RWPE2 (cell line): ENCODE measurements at regions not wholly inside any gene's neighbourhood (a gene's known extent, or its start where the extent isn't known, plus 50 kb on each side); places are given as distances from the start of the nearest gene placed in this dataset.

Source experiments
- ATAC-seq: fragments of 200-7000 bp; cut with Tn5 transposase; 3 replicates; pipeline ENCODE4 v1.9.1; 2021; ENCODE audit warnings: low read depth
- DNase-seq: peaks from one replicate; pipeline ENCODE4 v3.0.0-alpha.2; 2020; ENCODE audit warnings: low spot score
- H3K27ac ChIP-seq: fragments of 450-650 bp; 2 replicates; pipeline ENCODE4 v1.5.1; 2017; ENCODE audit warnings: mild to moderate bottlenecking; ENCODE audit not compliant: poor library complexity, severe bottlenecking
- H3K27me3 ChIP-seq: fragments of 250-450 bp; sonication (Bioruptor Pico); 2 replicates; pipeline ENCODE4 v1.5.1; 2021; ENCODE audit warnings: mild to moderate bottlenecking, moderate library complexity; ENCODE audit not compliant: insufficient read depth, poor library complexity, severe bottlenecking
- H3K36me3 ChIP-seq: fragments of 250-450 bp; sonication (Bioruptor Pico); 2 replicates; pipeline ENCODE4 v1.5.1; 2020; ENCODE audit warnings: low read depth, mild to moderate bottlenecking, moderate library complexity
- H3K4me1 ChIP-seq: fragments of 250-450 bp; sonication (Bioruptor Pico); 2 replicates; pipeline ENCODE4 v1.5.1; 2021; ENCODE audit warnings: mild to moderate bottlenecking, moderate library complexity; ENCODE audit not compliant: insufficient read depth, poor library complexity, severe bottlenecking
- H3K4me3 ChIP-seq: fragments of 250-450 bp; sonication (Bioruptor Pico); 2 replicates; pipeline ENCODE4 v1.5.1; 2021; ENCODE audit warnings: mild to moderate bottlenecking, moderate library complexity; ENCODE audit not compliant: severe bottlenecking
- H3K9me3 ChIP-seq: fragments of 250-450 bp; sonication (Bioruptor Pico); 2 replicates; pipeline ENCODE4 v1.5.1; 2021; ENCODE audit warnings: mild to moderate bottlenecking, moderate library complexity; ENCODE audit not compliant: severe bottlenecking
- CTCF ChIP-seq: fragments of 450-650 bp; IDR thresholded peaks from one replicate; pipeline ENCODE4 v1.5.1; 2017; ENCODE audit warnings: mild to moderate bottlenecking, moderate library complexity; ENCODE audit not compliant: poor library complexity, severe bottlenecking

GRCh38 chrX:107507744-107508117 is 58.3 kb downstream of the FRMPD3 start:
- H3K4me3 ChIP-seq = no peak overlapping the region

GRCh38 chrX:107508925-107509324 is 59.5 kb downstream of the FRMPD3 start:
- H3K9me3 ChIP-seq = no peaks in the 10 kb centered on the region
- H3K36me3 ChIP-seq = no peaks in the 10 kb centered on the region
- ATAC-seq (no peak), DNase-seq (no peak)
- H3K27ac ChIP-seq = no peak overlapping the region
- no peaks in the 10 kb centered on the region for H3K4me1 ChIP-seq
- TF ChIP-seq CTCF = no peak
- peaks cover 32% of the 10 kb centered on the region for H3K27me3 ChIP-seq
- H3K4me3 ChIP-seq = no peak overlapping the region

More at GRCh38 chrX:107507744-107508117, 58.3 kb downstream of the FRMPD3 start:
- no peaks in the 10 kb centered on the region for H3K4me1 ChIP-seq
- DNase-seq = no peak
- H3K9me3 ChIP-seq = no peaks in the 10 kb centered on the region
- no peaks in the 10 kb centered on the region for H3K36me3 ChIP-seq
- no peak for ATAC-seq
- H3K27me3 ChIP-seq = peaks cover 32% of the 10 kb centered on the region
- TF ChIP-seq CTCF = no peak
- no peak overlapping the region for H3K27ac ChIP-seq

GRCh38 chrX:107514944-107515343 is 65.5 kb downstream of the FRMPD3 start:
- Histone ChIP-seq H3K27me3 (no peaks in the 10 kb centered on the region), H3K9me3 (no peaks in the 10 kb centered on the region), H3K4me3 (no peak overlapping the region), H3K4me1 (no peaks in the 10 kb centered on the region), H3K36me3 (no peaks in the 10 kb centered on the region), H3K27ac (no peak overlapping the region)
- no peak for DNase-seq
- no peak for ATAC-seq
- no peak for TF ChIP-seq CTCF

GRCh38 chrX:107521877-107522586 is 72.6 kb downstream of the FRMPD3 start:
- Histone ChIP-seq H3K4me3 (no peak overlapping the region), H3K27me3 (no peaks in the 10 kb centered on the region), H3K36me3 (no peaks in the 10 kb centered on the region), H3K27ac (no peak overlapping the region), H3K4me1 (no peaks in the 10 kb centered on the region), H3K9me3 (no peaks in the 10 kb centered on the region)
- DNase-seq = no peak
- no peak for TF ChIP-seq CTCF
- no peak for ATAC-seq

GRCh38 chrX:107522901-107523300 is 73.4 kb downstream of the FRMPD3 start:
- no peaks in the 10 kb centered on the region for H3K36me3 ChIP-seq
- H3K4me1 ChIP-seq = no peaks in the 10 kb centered on the region
- no peak for ATAC-seq
- no peak overlapping the region for H3K4me3 ChIP-seq
- no peaks in the 10 kb centered on the region for H3K27me3 ChIP-seq
- no peak overlapping the region for H3K27ac ChIP-seq
- no peak for TF ChIP-seq CTCF
- no peaks in the 10 kb centered on the region for H3K9me3 ChIP-seq
- DNase-seq = no peak
